HEK293 (cell line): ENCODE measurements at regions not wholly inside any gene's neighbourhood (a gene's known extent, or its start where the extent isn't known, plus 50 kb on each side); places are given as distances from the start of the nearest gene placed in this dataset.

Source experiments
- CTCF ChIA-PET: fragments of 350-600 bp; formaldehyde crosslinking; extraction: SDS; loops from one replicate; lab custom pipeline; 2021; ENCODE audit warnings: antibody characterized with exemption; lab: Yijun Ruan, JAX
- POLR2A ChIA-PET: fragments of 300-600 bp; formaldehyde crosslinking; extraction: SDS; loops from one replicate; lab custom pipeline; 2020; ENCODE audit warnings: antibody characterized with exemption, inconsistent platforms; lab: Yijun Ruan, JAX
- H3K27ac ChIP-seq: fragments of 200-500 bp; sonication (Bioruptor generic); 2 replicates; pipeline ENCODE4 v1.5.1; 2014; ENCODE audit warnings: low read depth, low read length, control low read depth, inconsistent platforms; ENCODE audit errors: extremely low read depth
- H3K36me3 ChIP-seq, 2 experiments: fragments of 200-500 bp in 1 of 2; sonication (Bioruptor generic) in 1 of 2; 1 replicate in 1 of 2; 2 replicates in 1 of 2; pipeline ENCODE4 v1.5.1; 2014 to 2017; ENCODE audit warnings: inconsistent platforms in 2 of 2, low read length in 2 of 2; ENCODE audit not compliant: control insufficient read depth in 2 of 2, insufficient read depth in 1 of 2
- H3K4me1 ChIP-seq: fragments of 200-500 bp; sonication (Bioruptor generic); 2 replicates; pipeline ENCODE4 v1.5.1; 2014; ENCODE audit warnings: mild to moderate bottlenecking, low read length, inconsistent platforms; ENCODE audit not compliant: control insufficient read depth, insufficient read depth
- H3K4me3 ChIP-seq: 2 replicates; pipeline ENCODE4 v1.5.1; 2011; ENCODE audit warnings: low read depth, mild to moderate bottlenecking, control low read depth, low read length, moderate library complexity
- H3K9me3 ChIP-seq: fragments of 200-500 bp; sonication (Bioruptor generic); 2 replicates; pipeline ENCODE4 v1.5.1; 2014; ENCODE audit warnings: low read depth, low read length, inconsistent platforms; ENCODE audit not compliant: control insufficient read depth, insufficient read depth
- ATF2 ChIP-seq: fragments of 450-650 bp; formaldehyde crosslinking; IDR thresholded peaks from 2 replicates; pipeline ENCODE4 v1.5.1; 2016; ENCODE audit warnings: missing biosample characterization, missing genetic modification characterization, low read depth
- BCL11B ChIP-seq: fragments of 450-650 bp; formaldehyde crosslinking; IDR thresholded peaks from 2 replicates; pipeline ENCODE4 v1.5.1; 2016; ENCODE audit warnings: low read depth, missing biosample characterization, missing genetic modification characterization
- HIC1 ChIP-seq: fragments of 450-650 bp; formaldehyde crosslinking; IDR thresholded peaks from 2 replicates; pipeline ENCODE4 v1.5.1; 2016; ENCODE audit warnings: missing biosample characterization, missing genetic modification characterization
- HOXC10 ChIP-seq: sonication (generic); formaldehyde crosslinking; IDR thresholded peaks from 2 replicates; pipeline ENCODE4 v1.8.1; 2023; ENCODE audit warnings: mild to moderate bottlenecking, missing genetic modification reagents
- KLF10 ChIP-seq: fragments of 450-650 bp; IDR thresholded peaks from 2 replicates; pipeline ENCODE4 v1.5.1; 2018; ENCODE audit warnings: missing biosample characterization, mild to moderate bottlenecking, missing genetic modification characterization
- PRDM1 ChIP-seq: fragments of 450-650 bp; formaldehyde crosslinking; IDR thresholded peaks from 2 replicates; pipeline ENCODE4; 2016; ENCODE audit warnings: missing biosample characterization, missing genetic modification characterization
- PRDM10 ChIP-seq: fragments of 450-650 bp; formaldehyde crosslinking; IDR thresholded peaks from 2 replicates; pipeline ENCODE4 v1.5.1; 2016; ENCODE audit warnings: missing biosample characterization, missing genetic modification characterization
- REPIN1 ChIP-seq: fragments of 450-650 bp; formaldehyde crosslinking; IDR thresholded peaks from 2 replicates; pipeline ENCODE4 v1.5.1; 2017; ENCODE audit warnings: missing biosample characterization, missing genetic modification characterization, low read depth
- SP3 ChIP-seq: fragments of 450-650 bp; formaldehyde crosslinking; IDR thresholded peaks from 2 replicates; pipeline ENCODE4 v1.5.1; 2016; ENCODE audit warnings: missing biosample characterization, missing genetic modification characterization
- TRIM28 ChIP-seq: IDR thresholded peaks from 2 replicates; pipeline ENCODE4 v1.6.1; 2011; ENCODE audit warnings: low read length, control low read depth, borderline replicate concordance
- WT1 ChIP-seq: fragments of 450-650 bp; formaldehyde crosslinking; IDR thresholded peaks from 2 replicates; pipeline ENCODE4 v1.5.1; 2016; ENCODE audit warnings: missing biosample characterization, missing genetic modification characterization
- ZBTB44 ChIP-seq: fragments of 450-650 bp; IDR thresholded peaks from 2 replicates; pipeline ENCODE4 v1.5.1; 2018; ENCODE audit warnings: missing biosample characterization, mild to moderate bottlenecking, missing genetic modification characterization
- ZEB2 ChIP-seq: fragments of 450-650 bp; formaldehyde crosslinking; IDR thresholded peaks from 2 replicates; pipeline ENCODE4 v1.5.1; 2016; ENCODE audit warnings: missing biosample characterization, missing genetic modification characterization
- ZIC2 ChIP-seq: fragments of 450-650 bp; formaldehyde crosslinking; IDR thresholded peaks from 2 replicates; pipeline ENCODE4 v1.5.1; 2016; ENCODE audit warnings: missing biosample characterization, missing genetic modification characterization
- ZNF112 ChIP-seq: fragments of 450-650 bp; formaldehyde crosslinking; IDR thresholded peaks from 2 replicates; pipeline ENCODE4 v1.5.0; 2017; ENCODE audit warnings: missing biosample characterization, missing genetic modification characterization
- ZNF121 ChIP-seq: fragments of 450-650 bp; formaldehyde crosslinking; IDR thresholded peaks from 2 replicates; pipeline ENCODE4 v1.5.1; 2016; ENCODE audit warnings: missing biosample characterization, missing genetic modification characterization
- ZNF155 ChIP-seq: fragments of 450-650 bp; formaldehyde crosslinking; IDR thresholded peaks from 2 replicates; pipeline ENCODE4 v1.5.1; 2016; ENCODE audit warnings: missing biosample characterization, missing genetic modification characterization
- ZNF157 ChIP-seq: fragments of 450-650 bp; formaldehyde crosslinking; IDR thresholded peaks from 2 replicates; pipeline ENCODE4 v1.5.1; 2016; ENCODE audit warnings: missing biosample characterization, missing genetic modification characterization
- ZNF174 ChIP-seq: fragments of 450-650 bp; formaldehyde crosslinking; IDR thresholded peaks from 2 replicates; pipeline ENCODE4 v1.5.0; 2017; ENCODE audit warnings: missing biosample characterization, mild to moderate bottlenecking, missing genetic modification characterization
- ZNF214 ChIP-seq: fragments of 450-650 bp; formaldehyde crosslinking; IDR thresholded peaks from 2 replicates; pipeline ENCODE4 v1.5.1; 2017; ENCODE audit warnings: missing biosample characterization, mild to moderate bottlenecking, missing genetic modification characterization, borderline replicate concordance
- ZNF23 ChIP-seq: fragments of 450-650 bp; formaldehyde crosslinking; IDR thresholded peaks from 2 replicates; pipeline ENCODE4 v1.5.1; 2016; ENCODE audit warnings: missing biosample characterization, missing genetic modification characterization, borderline replicate concordance
- ZNF248 ChIP-seq: fragments of 450-650 bp; formaldehyde crosslinking; IDR thresholded peaks from 2 replicates; pipeline ENCODE4 v1.5.1; 2017; ENCODE audit warnings: missing biosample characterization, missing genetic modification characterization
- ZNF274 ChIP-seq, 2 experiments: fragments of 200-500 bp in 1 of 2; fragments of 450-650 bp in 1 of 2; sonication (Bioruptor generic) in 1 of 2; formaldehyde crosslinking in 1 of 2; IDR thresholded peaks; 2 replicates each; pipeline versions ENCODE4 v1.5.1 to v1.6.1; 2014 to 2016; ENCODE audit warnings: borderline replicate concordance in 1 of 2, inconsistent platforms in 1 of 2, low read length in 1 of 2, missing biosample characterization in 1 of 2, missing genetic modification characterization in 1 of 2
- ZNF398 ChIP-seq: fragments of 450-650 bp; formaldehyde crosslinking; IDR thresholded peaks from 2 replicates; pipeline ENCODE4 v1.5.1; 2017; ENCODE audit warnings: missing biosample characterization, missing genetic modification characterization
- ZNF416 ChIP-seq: fragments of 450-650 bp; formaldehyde crosslinking; IDR thresholded peaks from 2 replicates; pipeline ENCODE4 v1.5.1; 2016; ENCODE audit warnings: missing biosample characterization, missing genetic modification characterization
- ZNF76 ChIP-seq: fragments of 450-650 bp; formaldehyde crosslinking; IDR thresholded peaks from 2 replicates; pipeline ENCODE4; 2016; ENCODE audit warnings: low read depth, missing biosample characterization, missing genetic modification characterization, borderline replicate concordance
- ZSCAN5A ChIP-seq: fragments of 450-650 bp; formaldehyde crosslinking; IDR thresholded peaks from 2 replicates; pipeline ENCODE4 v1.5.1; 2016; ENCODE audit warnings: missing biosample characterization, missing genetic modification characterization

- TF ChIP-seq ZEB2 (tag by site-specific recombination), result 0 out of 2 replicates have a peak, but pooled peaks have one; percentile 26
- TF ChIP-seq KLF10 (tag by site-specific recombination), result peak; percentile 77
- no peak for TF ChIP-seq PRDM1 (tag by site-specific recombination)
- TF ChIP-seq ZNF274 (IDR thresholded peaks at IDR 0.05; ENCODE audit: low read length), result no peak
- no peak for TF ChIP-seq ZNF274 (tag by site-specific recombination; IDR thresholded peaks at IDR 0.05; ENCODE audit: borderline replicate concordance)
- TF ChIP-seq ZNF398 (tag by site-specific recombination), result peak; percentile 44; the same call in 1 of the 2 replicates
- peak; percentile 65 for TF ChIP-seq ZNF76 (tag by site-specific recombination)
- no peak for TF ChIP-seq REPIN1
- TF ChIP-seq ATF2 (tag by site-specific recombination), result peak; percentile 53; the same call in 1 of the 2 replicates
- no peak for TF ChIP-seq ZNF157 (tag by site-specific recombination)
- TF ChIP-seq ZIC2, result 0 out of 2 replicates have a peak, but pooled peaks have one; percentile 7
- TF ChIP-seq ZNF174, result no peak
- TF ChIP-seq PRDM10 (tag by site-specific recombination), result no peak
- TF ChIP-seq ZNF121 (tag by site-specific recombination), result no peak
- no peak for TF ChIP-seq ZSCAN5A
- no peak for TF ChIP-seq ZNF112
- no peak for TF ChIP-seq ZNF214 (tag by site-specific recombination)
- TF ChIP-seq ZNF248 (tag by site-specific recombination), result no peak
- TF ChIP-seq, all 188 proteins: peak for 47
Measured at GRCh38 chr4:75179510-75179909, 246.6 kb downstream of the PARM1 start (continued).

- Histone ChIP-seq H3K4me3 (no peak overlapping the region), H3K4me1 (peaks cover 5% of the 10 kb centered on the region; the same call in 1 of the 2 replicates), H3K27ac (no peak overlapping the region), H3K9me3 (no peaks in the 10 kb centered on the region), H3K36me3 (no peaks in the 10 kb centered on the region)
- POLR2A ChIA-PET, result no interaction called here
- CTCF ChIA-PET, result no interaction called here
- TF ChIP-seq TRIM28, result no peak
- TF ChIP-seq ZNF416 (tag by site-specific recombination), result no peak
- no peak for TF ChIP-seq ZNF23
- TF ChIP-seq SP3, result no peak
- TF ChIP-seq HIC1, result no peak
- no peak for TF ChIP-seq ZNF155 (tag by site-specific recombination)
- TF ChIP-seq ZBTB44 (tag by site-specific recombination), result no peak
- TF ChIP-seq WT1, result no peak
- no peak for TF ChIP-seq HOXC10 (CRISPR knock-in tag)
- TF ChIP-seq BCL11B (tag by site-specific recombination), result no peak
Measured at GRCh38 chr4:75172551-75172950, 239.6 kb downstream of the PARM1 start.
